ENCODE measurements at regions not wholly inside any gene's neighbourhood (a gene's known extent, or its start where the extent isn't known, plus 50 kb on each side); places are given as distances from the start of the nearest gene placed in this dataset.

GRCh38 chr18:78740876-78741275 lies 238.7 kb upstream of the SALL3 start:
- no peak for TF ChIP-seq CTCF (IDR thresholded peaks at IDR 0.05)
- TF ChIP-seq EP300 (IDR thresholded peaks at IDR 0.05; ENCODE audit: low read depth), result no peak
- no peak for TF ChIP-seq POLR2A (IDR thresholded peaks at IDR 0.05)
- TF ChIP-seq POLR2AphosphoS5 (IDR thresholded peaks at IDR 0.05), result no peak
